ENCODE measurements at regions not wholly inside any gene's neighbourhood (a gene's known extent, or its start where the extent isn't known, plus 50 kb on each side); places are given as distances from the start of the nearest gene placed in this dataset.

- Histone ChIP-seq H2AFZ (ENCODE audit: low read length) (no peak overlapping the region), H3K9me2 (replicated peaks; ENCODE audit: low read depth, low read length) (no peaks in the 10 kb centered on the region), H3K27me3 (ENCODE audit: insufficient read depth, low read length, poor library complexity, severe bottlenecking) (no peaks in the 10 kb centered on the region), H3K9ac (ENCODE audit: low read depth, low read length, poor library complexity, severe bottlenecking) (no peak overlapping the region), H3K36me3 (ENCODE audit: insufficient read depth, low read length) (no peaks in the 10 kb centered on the region), H3F3A (ENCODE audit: low read depth) (no peaks in the 10 kb centered on the region), H3K4me1 (ENCODE audit: insufficient read depth, low read length, poor library complexity, severe bottlenecking) (no peaks in the 10 kb centered on the region), H3K9me3 (ENCODE audit: insufficient read depth, low read depth, low read length) (peaks cover 11% of the 10 kb centered on the region; the same call in 1 of the 2 replicates), H3K4me3 (ENCODE audit: low read length, poor library complexity, severe bottlenecking) (no peak overlapping the region), H3K79me2 (ENCODE audit: insufficient read depth, low read length) (no peaks in the 10 kb centered on the region), H4K20me1 (ENCODE audit: insufficient read depth, low read length, poor library complexity, severe bottlenecking) (no peaks in the 10 kb centered on the region), H3K4me2 (ENCODE audit: low read depth, low read length, poor library complexity, severe bottlenecking) (no peak overlapping the region)
- no peak for TF ChIP-seq EZH2phosphoT487 (IDR thresholded peaks at IDR 0.05; ENCODE audit: borderline replicate concordance)
- TF ChIP-seq CTCF (conservative IDR thresholded peaks at IDR 0.05; ENCODE audit: low read length) = no peak
Measured at GRCh38 chr10:130992802-130993523, 318.6 kb downstream of the TCERG1L start.

GRCh38 chr10:130993612-130994011 is 317.9 kb downstream of the TCERG1L start:
- no peak overlapping the region for H3K4me3 ChIP-seq (ENCODE audit: low read length, poor library complexity, severe bottlenecking)
- H4K20me1 ChIP-seq (ENCODE audit: insufficient read depth, low read length, poor library complexity, severe bottlenecking) = no peaks in the 10 kb centered on the region
- H3K27me3 ChIP-seq (ENCODE audit: insufficient read depth, low read length, poor library complexity, severe bottlenecking) = no peaks in the 10 kb centered on the region
- H3K4me1 ChIP-seq (ENCODE audit: insufficient read depth, low read length, poor library complexity, severe bottlenecking) = no peaks in the 10 kb centered on the region
- H3K36me3 ChIP-seq (ENCODE audit: insufficient read depth, low read length) = no peaks in the 10 kb centered on the region
- H3K79me2 ChIP-seq (ENCODE audit: insufficient read depth, low read length) = no peaks in the 10 kb centered on the region
- peaks cover 13% of the 10 kb centered on the region; the same call in 1 of the 2 replicates for H3K9me3 ChIP-seq (ENCODE audit: insufficient read depth, low read depth, low read length)
- H3K4me2 ChIP-seq (ENCODE audit: low read depth, low read length, poor library complexity, severe bottlenecking) = no peak overlapping the region
- no peaks in the 10 kb centered on the region for H3K9me2 ChIP-seq (replicated peaks; ENCODE audit: low read depth, low read length)
- H3K9ac ChIP-seq (ENCODE audit: low read depth, low read length, poor library complexity, severe bottlenecking) = no peak overlapping the region
- TF ChIP-seq CTCF (conservative IDR thresholded peaks at IDR 0.05; ENCODE audit: low read length) = no peak
- no peak for TF ChIP-seq EZH2phosphoT487 (IDR thresholded peaks at IDR 0.05; ENCODE audit: borderline replicate concordance)
- no peak overlapping the region for H2AFZ ChIP-seq (ENCODE audit: low read length)
- no peaks in the 10 kb centered on the region for H3F3A ChIP-seq (ENCODE audit: low read depth)

GRCh38 chr10:130994191-130994590 is 317.3 kb downstream of the TCERG1L start:
- TF ChIP-seq EZH2phosphoT487 (IDR thresholded peaks at IDR 0.05; ENCODE audit: borderline replicate concordance) = no peak
- no peak for TF ChIP-seq CTCF (conservative IDR thresholded peaks at IDR 0.05; ENCODE audit: low read length)
- Histone ChIP-seq H3K4me3 (ENCODE audit: low read length, poor library complexity, severe bottlenecking) (no peak overlapping the region), H3K36me3 (ENCODE audit: insufficient read depth, low read length) (no peaks in the 10 kb centered on the region), H2AFZ (ENCODE audit: low read length) (no peak overlapping the region), H3K79me2 (ENCODE audit: insufficient read depth, low read length) (no peaks in the 10 kb centered on the region), H3K4me2 (ENCODE audit: low read depth, low read length, poor library complexity, severe bottlenecking) (no peak overlapping the region), H3K9me3 (ENCODE audit: insufficient read depth, low read depth, low read length) (peaks cover 19% of the 10 kb centered on the region; the same call in 1 of the 2 replicates), H4K20me1 (ENCODE audit: insufficient read depth, low read length, poor library complexity, severe bottlenecking) (no peaks in the 10 kb centered on the region), H3K9ac (ENCODE audit: low read depth, low read length, poor library complexity, severe bottlenecking) (no peak overlapping the region), H3K9me2 (replicated peaks; ENCODE audit: low read depth, low read length) (no peaks in the 10 kb centered on the region), H3F3A (ENCODE audit: low read depth) (no peaks in the 10 kb centered on the region), H3K4me1 (ENCODE audit: insufficient read depth, low read length, poor library complexity, severe bottlenecking) (no peaks in the 10 kb centered on the region), H3K27me3 (ENCODE audit: insufficient read depth, low read length, poor library complexity, severe bottlenecking) (no peaks in the 10 kb centered on the region)
